ENCODE measurements at regions not wholly inside any gene's neighbourhood (a gene's known extent, or its start where the extent isn't known, plus 50 kb on each side); places are given as distances from the start of the nearest gene placed in this dataset.

DNA sequence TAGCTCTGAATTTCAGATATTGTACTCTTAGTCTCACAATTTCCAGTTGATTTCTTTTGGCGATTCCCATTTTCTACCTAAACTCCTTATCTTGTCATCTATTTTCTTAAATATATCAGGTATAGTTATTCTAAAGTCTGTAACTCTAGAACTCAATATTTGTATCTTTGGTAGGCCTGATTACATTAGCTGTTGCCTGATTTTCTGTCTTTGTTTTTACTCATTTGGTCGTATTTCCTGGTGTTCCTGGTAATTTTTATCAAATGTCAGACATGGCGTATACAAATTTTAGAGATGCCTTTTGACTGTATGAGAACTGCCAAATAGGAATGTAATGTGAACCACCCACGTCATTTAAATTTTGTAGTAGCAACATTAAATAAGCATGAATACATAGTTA, 266.7 kb downstream of the ZNF536 start:
- TF ChIP-seq POLR2AphosphoS5 (IDR thresholded peaks at IDR 0.05; ENCODE audit: low read depth) (no peak), SPI1 (IDR thresholded peaks at IDR 0.05; ENCODE audit: borderline replicate concordance, low read depth) (no peak)
